GM18873 (cell line): ENCODE measurements at regions not wholly inside any gene's neighbourhood (a gene's known extent, or its start where the extent isn't known, plus 50 kb on each side); places are given as distances from the start of the nearest gene placed in this dataset.
"Not testable (repeated sequence)": the region's sequence is repeated elsewhere in the genome, so short reads cannot be mapped to it uniquely, and the experiment has no call there.

Experiments
- ATAC-seq: cut with Tn5 transposase; IDR thresholded peaks from one replicate; pipeline ENCODE4 v1.9.1; 2021; ENCODE audit warnings: mild to moderate bottlenecking, moderate library complexity, moderate number of reproducible peaks; ENCODE audit not compliant: unreplicated experiment, low FRiP score

- ATAC-seq = no peak
These were observed 766.8 kb downstream of the BCL11A start for GRCh38 chr2:59786684-59787083.

DNA sequence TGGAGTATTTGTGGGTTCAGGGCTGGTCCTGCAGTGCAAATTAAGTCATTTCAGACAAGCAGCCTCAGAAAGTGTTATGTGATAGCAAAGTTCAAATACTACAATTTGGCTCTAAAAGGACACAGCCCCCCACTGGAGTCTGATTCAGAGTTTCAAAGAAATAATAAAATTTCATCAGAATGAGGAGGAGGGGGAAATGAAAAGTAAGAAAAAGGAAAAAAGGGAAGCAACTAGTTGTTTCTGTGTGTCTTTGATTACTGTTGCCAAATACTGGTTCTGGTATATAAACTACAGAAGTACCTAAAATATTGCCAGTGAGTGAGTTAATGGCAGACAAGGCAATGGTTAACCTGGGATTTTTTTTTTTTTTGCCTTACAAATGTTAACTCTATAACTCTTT is 773.9 kb downstream of the BCL11A start:
- ATAC-seq = no peak

DNA sequence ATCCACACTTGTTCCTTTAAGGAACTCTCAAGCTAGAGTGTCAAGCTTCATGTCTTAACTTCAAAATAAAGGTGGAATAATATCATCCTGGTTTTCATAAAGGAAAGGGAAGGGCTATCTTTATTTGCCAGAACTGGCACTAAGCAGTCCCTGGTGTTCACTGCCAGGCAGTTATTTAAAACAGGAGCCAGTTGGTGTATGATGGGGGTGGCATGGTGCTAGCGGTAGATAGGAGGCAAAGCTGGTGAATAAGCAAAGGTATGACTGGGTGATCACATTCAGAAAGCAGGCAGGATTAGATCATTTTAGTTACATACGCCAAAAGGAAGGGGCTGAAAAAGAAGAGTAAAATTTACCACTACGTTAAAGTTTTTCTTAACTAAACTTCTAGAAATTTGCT is 776.3 kb downstream of the BCL11A start:
- no peak for ATAC-seq

DNA sequence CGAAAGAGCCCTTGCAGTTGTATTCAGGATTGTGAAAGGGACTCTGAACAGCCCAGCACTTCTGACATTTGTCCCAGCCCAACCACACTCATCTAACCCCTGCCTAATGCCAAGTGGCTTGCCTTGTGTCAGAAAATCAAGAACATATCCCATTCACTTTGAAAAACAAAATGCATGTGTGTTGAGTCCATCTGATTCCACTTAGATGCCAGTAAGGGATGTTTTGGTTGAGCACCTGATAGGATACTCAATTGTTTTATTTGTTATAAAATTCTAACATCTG is 776.8 kb downstream of the BCL11A start:
- ATAC-seq = no peak

DNA sequence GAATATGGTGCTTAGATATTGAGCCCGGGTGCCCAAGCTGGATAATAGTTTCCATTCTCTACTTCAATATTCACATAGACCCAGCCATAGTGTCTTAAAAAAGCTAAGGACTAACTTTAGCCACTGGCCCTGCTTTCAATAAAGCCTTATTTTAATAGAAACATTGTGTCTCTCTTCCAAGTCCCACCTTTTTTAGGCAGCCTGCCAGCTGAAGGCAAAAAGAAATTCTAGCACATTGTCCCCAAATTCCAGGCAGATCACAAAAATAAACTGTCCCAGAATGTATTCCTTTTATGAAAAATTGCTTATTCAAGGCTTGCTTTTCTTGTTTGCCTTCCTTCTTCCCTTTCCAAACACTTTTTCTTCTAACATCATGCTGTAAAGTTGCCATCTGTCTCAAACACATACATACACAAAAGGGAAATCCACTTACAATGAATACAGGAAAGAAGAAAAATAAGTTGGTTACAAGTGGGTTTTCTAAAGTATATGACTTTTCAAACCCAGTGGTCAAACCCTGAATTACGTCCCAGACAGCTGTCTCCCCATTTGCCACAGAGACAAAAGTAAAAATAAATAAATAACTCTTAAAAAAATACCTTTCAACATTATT is 778.5 kb downstream of the BCL11A start:
- no peak for ATAC-seq

- ATAC-seq = no peak
These were observed 782.8 kb downstream of the BCL11A start for GRCh38 chr2:59770651-59771050.

DNA sequence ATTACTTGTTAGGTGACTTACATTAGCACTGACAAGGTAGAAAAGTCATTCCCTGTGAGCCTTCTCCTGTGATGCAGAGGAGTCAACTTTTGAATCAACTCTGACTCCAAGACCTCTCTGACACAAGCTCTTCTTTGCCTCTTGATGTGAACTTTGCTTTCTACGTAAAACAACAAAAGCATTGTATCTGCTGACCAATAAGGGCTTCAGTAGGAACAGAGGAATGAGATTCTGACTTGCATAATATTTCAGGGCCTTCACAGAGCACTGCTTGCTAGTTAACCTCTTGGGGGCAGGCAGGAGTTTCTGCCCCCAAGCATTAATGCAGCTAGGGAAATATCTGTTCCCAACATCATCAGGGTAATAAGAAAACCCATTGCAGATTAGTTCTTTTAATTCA is 791.5 kb downstream of the BCL11A start:
- no peak for ATAC-seq

- no peak for ATAC-seq
These were observed 797.3 kb downstream of the BCL11A start for GRCh38 chr2:59756150-59756549.

DNA sequence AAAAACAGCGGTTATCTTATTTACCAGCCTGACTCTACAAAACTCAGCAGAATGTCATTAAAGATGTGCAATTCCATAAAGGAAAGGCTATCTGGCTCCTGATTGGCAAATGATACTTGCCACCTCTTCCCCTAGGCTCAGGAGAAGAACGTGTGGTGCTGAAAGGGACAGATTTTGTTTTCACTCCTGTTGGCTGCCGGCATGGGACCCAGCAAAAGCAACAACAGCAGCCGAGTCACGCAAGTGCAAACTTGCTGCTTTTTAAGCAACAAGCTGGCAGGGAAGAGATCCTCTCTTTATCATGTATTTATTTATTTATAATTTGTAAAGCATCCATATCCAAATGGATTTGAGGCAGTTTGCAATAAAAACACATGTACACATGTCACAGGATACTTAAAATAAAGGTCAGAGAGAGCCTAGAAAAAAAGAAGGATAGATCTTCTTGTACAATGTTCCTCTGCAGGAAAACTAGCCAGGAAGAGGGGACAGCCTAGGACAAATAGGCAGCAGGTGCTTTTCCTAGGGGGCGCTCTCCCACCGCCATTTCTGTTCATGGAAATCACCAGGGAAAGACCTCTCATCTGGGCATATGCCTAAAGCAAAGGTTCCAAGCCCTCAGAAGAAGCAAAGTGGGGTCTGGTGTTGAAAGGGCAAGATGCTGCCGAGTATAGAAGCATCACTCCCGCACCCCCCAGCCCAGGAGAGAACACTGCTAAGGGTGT is 799.3 kb downstream of the BCL11A start:
- ATAC-seq = no peak

DNA sequence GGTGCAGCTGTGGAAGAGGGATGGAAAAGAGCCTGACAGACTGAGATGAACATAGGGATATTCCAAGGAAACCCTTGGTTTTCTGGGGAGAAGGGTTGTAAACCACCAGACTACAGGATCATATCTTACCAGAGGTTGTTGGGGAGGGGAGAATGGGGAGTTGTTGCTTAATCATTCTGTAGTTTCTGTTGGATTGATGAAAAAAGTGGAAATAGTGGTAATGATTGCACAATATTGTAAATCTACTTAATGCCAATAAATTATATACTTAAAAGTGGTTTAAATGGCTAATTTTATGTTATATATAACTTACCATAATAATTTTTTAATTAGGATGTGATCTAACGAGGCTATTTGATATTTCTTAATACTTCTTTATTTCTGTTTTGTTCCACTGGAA is 800.9 kb downstream of the BCL11A start:
- ATAC-seq = no peak

GRCh38 chr2:59752071-59752470 is 801.4 kb downstream of the BCL11A start:
- no peak for ATAC-seq

DNA sequence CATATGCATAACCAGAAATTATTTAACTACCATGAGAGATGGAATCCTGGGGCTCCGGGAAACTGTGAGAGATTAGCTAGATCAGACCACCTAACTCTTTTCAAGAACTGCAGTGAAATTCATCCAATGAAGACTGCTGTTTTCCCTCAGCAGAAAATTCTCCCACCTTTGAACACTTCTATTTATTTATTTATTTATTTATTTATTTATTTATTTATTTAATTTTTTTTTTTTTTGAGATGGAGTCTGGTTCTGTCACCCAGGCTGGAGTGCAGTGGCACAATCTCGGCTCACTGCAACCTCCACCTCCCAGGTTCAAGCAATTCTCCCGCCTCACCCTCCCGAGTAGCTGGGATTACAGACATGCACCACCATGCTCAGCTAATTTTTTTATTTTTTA is 802.2 kb downstream of the BCL11A start:
- ATAC-seq = not testable (repeated sequence)

DNA sequence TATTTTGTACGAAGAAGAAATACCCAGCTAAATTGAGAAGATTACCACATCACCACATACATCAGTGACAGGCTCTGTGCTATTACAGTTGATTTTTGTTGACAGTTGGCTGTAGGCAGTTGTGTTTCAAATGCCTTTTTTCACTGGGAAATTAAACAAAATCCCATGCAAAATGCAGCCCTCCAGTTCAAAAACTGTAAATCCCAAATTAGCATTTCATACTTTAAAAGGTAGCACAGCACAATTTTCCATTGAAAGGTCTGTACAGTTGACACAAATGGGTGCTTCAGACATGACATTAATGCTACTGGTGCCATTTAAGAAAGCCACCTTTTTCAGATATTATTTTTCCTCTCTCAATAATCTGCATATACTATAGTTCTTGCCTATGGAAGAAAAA is 807.2 kb downstream of the BCL11A start:
- ATAC-seq = no peak

DNA sequence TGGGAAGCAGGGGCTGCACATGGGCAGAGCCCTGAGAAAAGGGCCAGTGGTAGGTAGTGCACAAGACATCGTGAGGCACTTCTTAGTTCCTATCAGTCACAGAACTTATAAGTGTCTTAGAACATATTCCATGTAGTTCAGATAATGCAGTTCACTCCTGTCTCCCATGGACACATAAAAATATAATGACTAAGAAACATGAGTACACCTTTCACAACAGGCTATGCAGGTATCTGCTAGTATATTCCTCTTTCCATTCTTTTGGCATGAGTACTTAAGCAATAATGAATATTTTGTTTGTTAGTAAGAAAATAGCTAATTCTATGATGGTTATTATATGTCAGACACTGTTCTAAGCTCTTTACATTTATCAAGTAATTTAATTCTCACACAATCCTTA is 808.4 kb downstream of the BCL11A start:
- ATAC-seq = no peak

DNA sequence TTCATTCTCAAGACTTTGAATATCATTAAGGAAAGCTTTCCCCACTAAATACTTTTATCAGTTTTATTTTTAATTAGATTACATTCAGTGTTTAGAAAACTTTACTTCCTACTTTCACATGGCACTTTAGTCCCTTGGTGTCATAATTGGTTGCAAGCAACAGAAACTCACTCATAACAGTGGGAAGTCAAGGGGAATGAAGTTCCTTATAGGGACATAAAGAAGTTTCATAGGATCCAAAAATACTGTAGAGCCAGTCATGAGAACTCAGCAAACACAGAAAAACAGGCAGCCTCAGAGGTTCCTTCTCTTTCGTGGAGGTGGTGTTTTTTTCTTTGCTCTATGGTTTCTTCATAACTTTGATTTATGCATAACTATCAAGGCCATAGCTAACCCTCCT is 809.0 kb downstream of the BCL11A start:
- no peak for ATAC-seq

- no peak for ATAC-seq
These were observed 811.6 kb downstream of the BCL11A start for GRCh38 chr2:59741840-59742239.

DNA sequence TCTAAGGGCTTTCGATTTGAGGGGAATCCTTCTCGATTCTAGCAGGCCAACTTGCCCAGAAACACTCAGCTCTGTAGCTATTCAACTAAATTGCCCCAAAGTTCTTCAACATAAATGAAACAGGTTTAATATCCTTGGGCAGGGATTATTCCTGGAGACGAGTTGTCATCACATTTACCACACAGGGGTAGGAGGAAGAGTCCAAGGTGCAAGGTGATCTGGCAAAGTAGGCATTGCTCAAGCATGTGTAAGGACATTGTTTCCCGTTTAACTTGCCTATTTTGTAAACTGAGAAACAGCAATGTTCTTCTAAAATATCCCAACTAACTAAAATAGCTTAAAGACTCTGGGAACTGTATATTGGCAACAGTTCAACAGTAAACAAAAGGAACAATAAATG is 814.3 kb downstream of the BCL11A start:
- ATAC-seq = no peak

GRCh38 chr2:59737299-59737698 is 816.2 kb downstream of the BCL11A start:
- no peak for ATAC-seq

- ATAC-seq = no peak
These were observed 818.7 kb downstream of the BCL11A start for GRCh38 chr2:59734743-59735142.

DNA sequence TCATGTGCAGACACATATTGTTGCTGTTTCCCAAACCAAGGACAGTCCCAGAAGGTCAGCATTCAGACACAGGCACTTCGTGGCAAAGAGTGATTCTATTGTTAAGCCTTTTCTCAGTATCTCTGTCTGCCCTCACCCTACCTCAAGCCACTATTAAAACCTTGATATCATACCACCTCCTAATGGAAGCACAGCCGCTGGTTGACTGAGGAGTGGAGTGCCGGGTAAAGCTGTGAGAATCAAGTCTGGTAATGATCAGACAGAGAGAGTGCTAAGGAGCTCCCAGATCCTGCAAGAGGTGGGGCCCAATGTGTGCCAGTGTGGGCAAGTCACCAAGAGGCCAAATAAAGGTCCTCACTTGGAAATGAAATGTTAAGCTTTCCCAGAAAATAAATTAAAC is 819.5 kb downstream of the BCL11A start:
- ATAC-seq = no peak

- ATAC-seq = no peak
These were observed 819.9 kb downstream of the BCL11A start for GRCh38 chr2:59733567-59733930.

- no peak for ATAC-seq
These were observed 820.4 kb downstream of the BCL11A start for GRCh38 chr2:59732871-59733566.
